Lower leg skin (tissue), 3 donors: ENCODE measurements at regions not wholly inside any gene's neighbourhood (a gene's known extent, or its start where the extent isn't known, plus 50 kb on each side); places are given as distances from the start of the nearest gene placed in this dataset.

ENCODE experiments used
- CTCF ChIP-seq, 3 donors: fragments of 450-650 bp; IDR thresholded peaks; one replicate each; pipeline ENCODE4 v1.5.1; 2016; ENCODE audit warnings: antibody characterized with exemption in 3 of 3, mild to moderate bottlenecking in 3 of 3, moderate library complexity in 2 of 3
- POLR2A ChIP-seq, 2 donors: fragments of 450-650 bp; IDR thresholded peaks; one replicate each; pipeline ENCODE4 v1.6.1; 2016 to 2017; ENCODE audit warnings: antibody characterized with exemption in 2 of 2, mild to moderate bottlenecking in 1 of 2, moderate library complexity in 1 of 2

GRCh38 chr4:1492651-1493539 lies 86.7 kb upstream of the NKX1-1 start:
- TF ChIP-seq POLR2A (IDR thresholded peaks at IDR 0.05) (no peak), CTCF (IDR thresholded peaks at IDR 0.05) (no peak)
